ENCODE measurements at regions not wholly inside any gene's neighbourhood (a gene's known extent, or its start where the extent isn't known, plus 50 kb on each side); places are given as distances from the start of the nearest gene placed in this dataset.

- DNase-seq (ENCODE audit: low read depth, low spot score), result no peak
Measured at GRCh38 chr4:104766676-104767075, 272.0 kb upstream of the CXXC4 start.

GRCh38 chr4:104772849-104773248 lies 278.2 kb upstream of the CXXC4 start:
- DNase-seq (ENCODE audit: low read depth, low spot score), result no peak

- DNase-seq (ENCODE audit: low read depth, low spot score), result no peak
Measured at GRCh38 chr4:104795264-104795939, 300.7 kb upstream of the CXXC4 start.

- DNase-seq (ENCODE audit: low read depth, low spot score), result no peak
Measured at GRCh38 chr4:104811727-104812126, 317.0 kb upstream of the CXXC4 start.

DNA sequence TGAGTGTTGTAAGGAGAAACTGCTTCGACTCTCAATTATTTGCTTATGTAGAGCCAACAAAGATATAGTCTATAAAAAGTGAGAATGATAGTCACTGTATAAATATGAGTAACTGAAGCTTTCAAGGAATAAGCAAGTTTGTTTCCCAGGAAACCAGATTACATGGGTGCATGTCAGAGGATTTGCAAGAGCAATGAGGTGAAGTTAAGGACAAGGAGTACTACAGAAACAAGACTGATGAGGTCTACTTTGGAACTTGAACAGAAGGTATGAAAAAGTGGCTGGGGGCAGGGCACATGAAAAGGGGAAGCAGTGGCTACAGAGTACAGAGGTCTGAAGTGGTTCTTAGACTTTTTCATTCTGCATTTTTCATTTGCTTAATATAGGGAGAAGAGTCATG lies 321.0 kb upstream of the CXXC4 start:
- no peak for DNase-seq (ENCODE audit: low read depth, low spot score)

- DNase-seq (ENCODE audit: low read depth, low spot score), result no peak
Measured at GRCh38 chr4:104818579-104818978, 323.9 kb upstream of the CXXC4 start.

- no peak for DNase-seq (ENCODE audit: low read depth, low spot score)
Measured at GRCh38 chr4:104826171-104826570, 320.5 kb upstream of the TET2 start.

GRCh38 chr4:104829761-104830160 lies 316.9 kb upstream of the TET2 start:
- no peak for DNase-seq (ENCODE audit: low read depth, low spot score)

GRCh38 chr4:104848597-104849225 lies 298.0 kb upstream of the TET2 start:
- no peak for DNase-seq (ENCODE audit: low read depth, low spot score)

GRCh38 chr4:104859601-104860237 lies 287.0 kb upstream of the TET2 start:
- no peak for DNase-seq (ENCODE audit: low read depth, low spot score)

GRCh38 chr4:104860238-104861123 lies 286.2 kb upstream of the TET2 start:
- DNase-seq (ENCODE audit: low read depth, low spot score), result peak; percentile 13

DNA sequence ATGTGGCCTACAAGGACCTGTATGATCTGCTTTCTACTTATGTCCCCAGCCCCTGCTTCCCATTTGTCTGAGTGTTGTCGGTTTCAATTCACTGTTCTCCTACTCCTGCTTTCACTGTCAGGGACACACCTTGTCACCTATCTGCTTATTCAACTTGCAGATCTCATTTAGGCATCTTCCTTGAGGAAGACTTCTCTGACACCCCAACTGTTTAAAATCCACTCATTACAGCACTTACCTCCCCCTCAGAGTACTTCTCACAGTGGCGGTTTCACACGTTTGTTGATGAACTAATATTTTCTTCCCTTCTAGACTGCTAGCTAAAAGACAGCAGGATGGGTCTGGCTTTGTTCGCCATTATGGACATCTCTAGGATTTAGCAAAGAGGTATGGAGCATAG lies 279.9 kb upstream of the TET2 start:
- DNase-seq (ENCODE audit: low read depth, low spot score), result no peak

DNA sequence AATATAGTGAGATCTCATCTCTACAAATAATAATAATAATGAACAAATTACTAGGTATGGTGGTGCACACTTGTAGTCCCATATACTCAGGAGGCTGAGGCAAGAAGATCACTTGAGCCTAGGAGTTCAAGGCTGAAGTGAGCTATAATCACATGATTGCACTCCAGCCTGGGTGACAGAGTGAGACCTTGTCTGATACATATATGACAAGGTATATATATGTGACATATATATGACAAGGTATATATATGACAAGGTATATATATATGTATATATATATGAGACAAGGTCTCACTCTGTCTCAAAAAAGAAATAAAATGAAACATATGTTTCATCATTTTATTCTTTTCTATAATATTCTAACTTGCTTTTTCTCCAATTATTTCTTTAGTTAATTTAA lies 278.1 kb upstream of the TET2 start:
- DNase-seq (ENCODE audit: low read depth, low spot score), result no peak

DNA sequence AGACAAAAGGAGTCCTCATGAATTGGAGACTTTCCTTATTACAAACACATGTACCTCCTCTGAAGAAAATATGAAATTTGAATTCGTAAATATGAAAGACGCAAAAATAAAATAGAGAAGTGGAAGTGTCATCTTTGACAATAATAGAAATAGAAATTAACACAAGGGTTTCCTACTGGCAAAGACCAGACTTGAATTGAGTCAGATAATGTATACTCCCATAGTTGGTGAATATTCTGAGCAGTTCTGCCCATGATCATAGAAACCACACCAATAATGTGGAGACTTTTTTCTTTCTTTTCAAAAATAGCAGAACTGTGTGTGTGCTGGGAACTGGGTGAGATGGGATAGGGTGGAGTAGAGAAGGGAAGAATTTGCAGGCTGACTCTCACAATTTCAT lies 277.7 kb upstream of the TET2 start:
- DNase-seq (ENCODE audit: low read depth, low spot score), result no peak

- no peak for DNase-seq (ENCODE audit: low read depth, low spot score)
Measured at GRCh38 chr4:104869831-104870230, 276.8 kb upstream of the TET2 start.

- DNase-seq (ENCODE audit: low read depth, low spot score), result no peak
Measured at GRCh38 chr4:104870495-104871233, 276.0 kb upstream of the TET2 start.

DNA sequence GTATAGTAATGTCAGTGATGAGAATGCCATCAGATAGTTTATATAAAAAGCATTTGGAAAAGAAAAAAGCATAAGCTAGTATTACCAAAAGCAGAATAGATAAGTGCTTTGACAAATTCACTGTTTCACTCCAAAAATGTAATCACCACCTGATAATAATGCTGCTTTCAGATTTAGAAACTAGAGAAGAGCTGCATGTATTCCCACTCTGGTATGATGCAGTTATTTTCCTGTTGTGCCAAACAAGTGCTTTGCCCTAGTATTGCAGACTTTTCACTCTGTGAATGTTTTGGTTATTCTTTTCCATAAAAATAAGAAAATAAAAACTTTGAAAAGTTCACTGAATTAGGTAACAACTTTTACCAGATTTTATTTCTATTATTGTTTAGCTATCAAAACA lies 267.7 kb upstream of the TET2 start:
- DNase-seq (ENCODE audit: low read depth, low spot score), result no peak

DNA sequence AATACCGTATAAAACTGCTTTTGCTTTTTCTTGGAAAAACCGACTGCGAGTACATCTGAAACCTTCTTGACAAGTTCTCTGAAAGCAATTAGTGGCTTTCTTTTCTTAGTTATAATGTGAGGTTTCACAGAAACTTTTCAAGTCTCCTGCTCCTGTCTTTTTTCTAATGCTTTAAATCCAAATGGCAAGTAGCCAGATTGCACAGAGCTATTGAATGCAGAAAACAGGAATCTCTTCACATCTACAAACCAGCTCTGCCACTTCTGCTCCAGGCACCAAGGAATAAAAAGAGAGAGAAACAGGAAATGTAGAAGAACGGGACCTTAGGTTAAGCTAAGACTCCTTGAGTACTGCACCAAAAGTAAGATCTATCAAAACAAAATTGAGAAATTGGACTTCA lies 267.3 kb upstream of the TET2 start:
- DNase-seq (ENCODE audit: low read depth, low spot score), result no peak

DNA sequence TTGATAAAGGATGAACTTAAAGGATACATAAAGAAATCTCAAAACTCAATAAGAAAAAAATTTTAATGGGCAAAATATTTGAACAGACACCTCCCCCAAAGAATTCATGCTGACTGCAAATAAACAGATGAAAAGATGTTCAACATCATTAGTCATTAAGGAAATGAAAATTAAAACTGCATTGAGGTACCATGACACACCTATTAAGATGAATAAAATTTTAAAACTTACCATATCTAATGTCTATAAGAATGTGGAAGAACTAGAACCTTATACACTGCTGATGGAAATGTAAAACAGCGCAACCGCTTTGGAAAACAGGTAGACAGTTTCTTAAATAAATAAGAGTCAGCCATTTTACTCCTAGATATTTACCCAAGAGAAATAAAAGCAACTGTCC lies 266.8 kb upstream of the TET2 start:
- DNase-seq (ENCODE audit: low read depth, low spot score), result no peak

DNA sequence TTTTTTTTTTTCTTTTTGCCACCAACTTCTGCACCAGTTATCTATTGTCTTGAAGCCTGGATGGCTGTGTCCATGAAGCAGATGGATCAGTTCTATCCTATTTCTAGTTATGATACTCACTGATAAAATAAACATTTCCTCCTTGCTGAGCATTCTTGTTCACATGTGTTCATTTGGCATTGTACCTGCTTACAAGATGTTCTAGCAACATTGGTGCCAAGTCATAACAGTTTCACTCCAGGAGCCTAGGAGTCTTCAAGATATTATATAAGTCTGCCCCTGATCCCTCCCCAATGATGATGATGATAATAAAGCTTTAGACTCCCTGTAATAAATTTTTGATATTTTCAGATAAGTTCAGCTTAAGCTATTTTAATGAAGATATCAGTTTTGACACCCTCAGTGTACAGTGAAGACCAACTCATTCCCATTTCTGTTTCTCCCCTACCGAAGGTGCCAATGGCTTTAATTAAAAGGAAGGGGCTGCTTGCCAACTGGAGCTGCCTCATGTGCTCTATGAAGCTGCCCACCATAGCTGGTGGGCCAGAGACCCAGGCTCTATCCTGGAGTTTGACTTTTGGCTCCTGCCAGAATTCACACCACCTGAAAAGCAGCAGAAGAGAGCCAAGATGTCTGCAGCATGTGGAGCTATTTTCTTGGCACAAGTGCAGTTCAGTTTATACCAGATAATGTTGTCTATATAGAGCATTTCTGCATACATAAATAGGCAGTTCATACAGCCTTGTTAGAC lies 265.4 kb upstream of the TET2 start:
- no peak for DNase-seq (ENCODE audit: low read depth, low spot score)
